SJSA1 (cell line): ENCODE measurements at regions not wholly inside any gene's neighbourhood (a gene's known extent, or its start where the extent isn't known, plus 50 kb on each side); places are given as distances from the start of the nearest gene placed in this dataset.

Experiments used
- DNase-seq, 2 experiments: peaks; one replicate each; pipeline ENCODE4 v3.0.0-alpha.2; 2015 to 2020; ENCODE audit warnings: low spot score in 2 of 2, low read depth in 1 of 2
- H3K27ac ChIP-seq: fragments of 250-450 bp; sonication (Bioruptor Pico); 2 replicates; pipeline ENCODE4 v1.5.1; 2020; ENCODE audit warnings: mild to moderate bottlenecking, moderate library complexity
- H3K27me3 ChIP-seq: fragments of 250-450 bp; sonication (Bioruptor Pico); replicated peaks from 2 replicates; pipeline ENCODE4 v1.5.1; 2020; ENCODE audit warnings: mild to moderate bottlenecking, moderate library complexity
- H3K36me3 ChIP-seq: fragments of 250-450 bp; sonication (Bioruptor Pico); 2 replicates; pipeline ENCODE4 v1.5.1; 2020; ENCODE audit warnings: mild to moderate bottlenecking
- H3K4me1 ChIP-seq: fragments of 250-450 bp; sonication (Bioruptor Pico); replicated peaks from 2 replicates; pipeline ENCODE4 v1.6.1; 2021; ENCODE audit warnings: mild to moderate bottlenecking
- H3K4me3 ChIP-seq: fragments of 250-450 bp; sonication (Bioruptor Pico); 2 replicates; pipeline ENCODE4 v1.5.1; 2020; ENCODE audit warnings: mild to moderate bottlenecking
- H3K9me3 ChIP-seq: fragments of 250-450 bp; sonication (Bioruptor Pico); replicated peaks from 2 replicates; pipeline ENCODE4 v1.5.1; 2020; ENCODE audit warnings: mild to moderate bottlenecking

DNA sequence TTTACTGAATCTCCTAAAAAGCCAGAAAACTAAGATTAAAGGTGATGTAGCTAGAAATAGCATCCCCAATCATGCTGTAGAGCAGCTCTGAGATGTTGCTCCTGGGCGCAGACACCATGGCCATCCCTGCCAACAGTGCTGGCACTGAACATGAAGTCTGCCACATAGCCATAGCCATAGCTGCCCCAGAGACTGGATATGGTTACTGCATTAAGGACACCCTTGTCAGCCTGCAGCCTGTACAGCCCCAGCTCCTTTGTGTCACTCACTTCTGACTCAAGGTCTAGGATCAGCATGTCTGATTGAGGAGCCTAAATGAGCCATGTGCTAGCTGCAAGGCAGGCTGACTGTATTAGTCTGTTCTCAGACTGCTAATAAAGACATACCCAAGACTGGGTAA is 284.6 kb downstream of the RPS24 start:
- H3K36me3 ChIP-seq = no peaks in the 10 kb centered on the region
- H3K4me1 ChIP-seq = peaks cover 14% of the 10 kb centered on the region
- no peak overlapping the region for H3K27ac ChIP-seq
- no peaks in the 10 kb centered on the region for H3K9me3 ChIP-seq
- no peaks in the 10 kb centered on the region for H3K27me3 ChIP-seq
- H3K4me3 ChIP-seq = no peak overlapping the region
- no peak for DNase-seq

DNA sequence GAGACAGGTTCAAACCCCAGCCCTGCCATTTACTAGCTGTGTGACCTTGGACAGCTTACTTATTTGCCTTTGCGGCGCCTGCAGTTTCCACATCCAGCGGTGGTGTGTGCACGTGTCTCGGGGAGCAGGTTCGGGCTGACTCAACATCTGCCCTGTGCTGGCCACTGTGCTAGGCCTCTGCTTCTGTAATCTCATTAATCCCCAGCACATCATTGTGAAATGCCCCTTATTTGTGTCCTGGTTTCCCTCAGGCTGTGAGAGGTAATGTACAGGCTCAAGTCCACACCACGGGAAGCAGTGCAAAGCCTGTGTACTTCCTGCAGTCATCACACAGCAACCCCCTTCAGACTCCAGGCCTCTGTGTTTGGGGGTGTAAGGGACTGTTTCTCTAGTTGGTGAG is 285.7 kb downstream of the RPS24 start:
- Histone ChIP-seq H3K27ac (no peak overlapping the region), H3K36me3 (no peaks in the 10 kb centered on the region), H3K4me1 (peaks cover 13% of the 10 kb centered on the region), H3K4me3 (no peak overlapping the region), H3K27me3 (no peaks in the 10 kb centered on the region), H3K9me3 (no peaks in the 10 kb centered on the region)
- DNase-seq = no peak

DNA sequence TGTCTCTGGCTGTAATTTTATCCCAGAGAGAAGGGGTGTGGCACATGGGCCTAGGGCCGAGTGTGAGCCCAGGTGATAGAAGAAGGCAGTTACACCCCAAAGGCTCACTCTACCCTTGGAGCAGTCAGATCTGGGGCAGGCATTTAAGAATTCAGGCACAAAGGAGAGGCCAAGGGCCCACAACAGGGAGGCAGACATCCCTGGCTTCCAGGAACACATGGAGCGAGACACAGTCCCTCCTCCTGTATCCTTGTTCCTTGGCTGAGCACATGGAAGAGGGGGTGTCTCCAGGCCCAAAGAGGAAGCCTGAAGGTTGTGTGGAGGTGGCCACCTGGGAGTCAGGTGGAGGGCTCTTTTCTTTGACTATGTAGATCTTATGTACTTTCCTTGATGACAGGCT is 286.2 kb downstream of the RPS24 start:
- no peak for DNase-seq
- H3K36me3 ChIP-seq = no peaks in the 10 kb centered on the region
- H3K9me3 ChIP-seq = no peaks in the 10 kb centered on the region
- no peak overlapping the region for H3K27ac ChIP-seq
- H3K4me3 ChIP-seq = no peak overlapping the region
- H3K27me3 ChIP-seq = no peaks in the 10 kb centered on the region
- peaks cover 13% of the 10 kb centered on the region for H3K4me1 ChIP-seq

DNA sequence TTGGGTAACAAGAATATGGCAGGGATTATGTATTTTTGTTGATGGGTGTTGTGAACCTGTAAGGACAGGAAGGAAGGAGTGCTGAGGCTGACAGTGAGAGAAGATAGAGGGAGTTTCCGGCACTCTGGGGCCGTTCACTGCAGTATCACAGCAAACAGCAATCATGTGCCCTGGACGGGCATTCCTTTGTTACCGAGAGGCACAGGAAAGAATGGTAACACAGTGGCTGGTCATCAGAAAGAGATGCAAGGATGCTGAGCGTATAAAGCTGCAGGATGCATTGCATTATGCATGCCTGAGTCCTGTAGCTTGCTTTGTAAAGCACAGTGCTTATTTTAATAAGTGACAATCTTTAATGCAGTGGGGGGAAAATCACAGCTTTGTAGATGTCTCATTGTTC is 286.8 kb downstream of the RPS24 start:
- Histone ChIP-seq H3K36me3 (no peaks in the 10 kb centered on the region), H3K9me3 (no peaks in the 10 kb centered on the region), H3K4me1 (peaks cover 13% of the 10 kb centered on the region), H3K4me3 (no peak overlapping the region), H3K27me3 (no peaks in the 10 kb centered on the region), H3K27ac (no peak overlapping the region)
- no peak for DNase-seq

DNA sequence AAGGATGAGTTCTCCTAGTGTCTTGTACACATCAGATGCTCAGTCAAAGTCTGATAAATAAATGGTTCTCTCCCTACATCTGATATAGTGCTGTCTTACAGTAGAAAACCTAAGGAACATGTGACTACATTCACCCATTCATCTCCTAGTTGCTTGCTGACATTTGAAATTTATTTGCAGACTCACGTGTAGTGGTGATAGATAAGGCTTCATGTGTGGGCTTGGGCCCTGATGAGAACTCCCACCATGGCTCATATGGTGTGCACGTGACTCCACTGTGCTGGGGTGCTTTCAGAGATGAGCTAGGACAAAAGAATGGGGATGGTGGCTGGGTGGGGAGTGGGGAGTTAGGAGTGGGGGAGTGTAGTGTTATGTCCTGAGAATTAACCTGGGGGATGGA is 287.3 kb downstream of the RPS24 start:
- H3K27ac ChIP-seq = no peak overlapping the region
- no peak for DNase-seq
- H3K27me3 ChIP-seq = no peaks in the 10 kb centered on the region
- peaks cover 2% of the 10 kb centered on the region; the same call in 1 of the 2 replicates for H3K9me3 ChIP-seq
- peaks cover 13% of the 10 kb centered on the region for H3K4me1 ChIP-seq
- H3K4me3 ChIP-seq = no peak overlapping the region
- no peaks in the 10 kb centered on the region for H3K36me3 ChIP-seq

DNA sequence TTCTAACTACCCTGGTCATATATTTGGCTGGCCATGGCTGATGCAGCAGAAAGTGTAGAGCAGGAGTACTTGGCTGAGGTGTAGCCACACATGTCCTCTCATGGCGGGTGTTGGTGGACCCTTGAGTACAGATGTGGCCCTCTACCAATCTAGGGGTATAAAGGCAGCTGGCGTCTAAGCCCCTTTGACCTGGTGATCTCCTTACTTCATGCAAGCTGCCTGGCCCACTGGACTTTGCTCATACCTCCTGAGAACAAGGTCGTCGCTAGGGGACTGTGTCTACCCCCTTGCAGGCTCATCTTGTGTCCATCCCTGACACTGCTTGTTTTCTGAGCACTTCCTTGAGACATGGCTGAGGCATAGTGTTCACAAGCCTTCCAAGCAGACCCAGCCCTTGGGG is 287.8 kb downstream of the RPS24 start:
- peaks cover 12% of the 10 kb centered on the region for H3K4me1 ChIP-seq
- peaks cover 4% of the 10 kb centered on the region; the same call in 1 of the 2 replicates for H3K9me3 ChIP-seq
- H3K36me3 ChIP-seq = no peaks in the 10 kb centered on the region
- H3K27ac ChIP-seq = no peak overlapping the region
- no peaks in the 10 kb centered on the region for H3K27me3 ChIP-seq
- DNase-seq = no peak
- no peak overlapping the region for H3K4me3 ChIP-seq

DNA sequence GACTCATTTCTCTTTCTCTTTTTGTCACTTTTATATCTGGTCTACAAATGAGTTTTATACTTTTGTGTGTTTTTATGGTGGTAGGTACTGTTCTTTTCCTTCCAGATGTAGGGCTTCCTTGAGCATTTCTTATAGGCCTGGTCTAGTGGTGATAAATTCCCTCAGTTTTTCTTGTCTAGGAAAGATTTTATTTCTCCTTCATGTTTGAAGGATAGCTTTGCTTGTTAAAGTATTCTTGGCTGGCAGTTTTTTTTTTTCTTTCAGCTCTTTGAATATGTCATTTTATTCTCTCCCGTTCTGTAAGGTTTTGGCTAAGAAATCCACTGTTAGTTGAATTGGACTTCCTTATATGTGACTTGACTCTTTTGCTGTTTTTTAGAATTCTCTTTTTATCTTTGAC is 292.7 kb downstream of the RPS24 start:
- Histone ChIP-seq H3K36me3 (no peaks in the 10 kb centered on the region), H3K27me3 (no peaks in the 10 kb centered on the region), H3K4me1 (peaks cover 3% of the 10 kb centered on the region), H3K27ac (no peak overlapping the region), H3K9me3 (peaks cover 4% of the 10 kb centered on the region; the same call in 1 of the 2 replicates), H3K4me3 (no peak overlapping the region)
- DNase-seq = no peak

DNA sequence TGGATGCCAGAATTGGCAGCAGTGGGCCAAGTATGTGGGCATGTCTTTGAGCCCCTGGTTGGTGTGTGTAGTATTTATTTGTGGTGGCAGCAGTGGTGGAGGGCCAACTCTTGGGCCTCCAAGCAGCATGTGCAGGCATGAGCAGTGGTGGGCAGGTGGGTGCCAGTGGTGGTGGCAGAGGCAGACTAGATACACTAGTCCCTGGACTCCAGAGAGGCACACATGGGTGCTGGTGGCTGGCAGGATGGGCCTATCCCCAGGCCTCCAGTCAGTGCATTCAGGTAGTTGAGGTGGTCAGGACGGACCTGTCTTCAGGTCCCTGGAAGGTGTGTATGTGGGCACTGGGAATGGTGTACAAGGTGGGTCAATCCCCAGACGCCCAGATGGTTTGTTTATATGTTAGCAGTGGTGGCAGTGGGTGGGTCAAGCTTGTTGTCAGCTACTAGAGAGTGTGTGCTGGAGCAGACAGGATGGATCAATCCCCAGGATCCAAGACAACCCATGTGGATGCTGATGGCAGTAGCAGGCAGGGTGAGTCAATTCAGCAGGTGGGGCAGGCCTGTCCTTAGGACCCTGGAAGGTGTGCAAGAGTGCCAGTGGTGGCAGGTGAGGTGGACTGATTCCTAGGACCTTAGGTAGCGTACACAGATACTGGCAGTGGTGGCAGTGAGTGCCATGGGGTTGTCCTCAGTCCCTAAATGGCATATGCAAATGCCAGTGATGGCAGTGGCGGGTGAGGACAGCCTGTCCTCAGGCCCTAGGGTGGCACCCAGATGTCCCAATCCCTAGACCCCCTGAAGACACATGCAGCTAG is 294.3 kb downstream of the RPS24 start:
- no peaks in the 10 kb centered on the region for H3K27me3 ChIP-seq
- no peaks in the 10 kb centered on the region for H3K36me3 ChIP-seq

DNA sequence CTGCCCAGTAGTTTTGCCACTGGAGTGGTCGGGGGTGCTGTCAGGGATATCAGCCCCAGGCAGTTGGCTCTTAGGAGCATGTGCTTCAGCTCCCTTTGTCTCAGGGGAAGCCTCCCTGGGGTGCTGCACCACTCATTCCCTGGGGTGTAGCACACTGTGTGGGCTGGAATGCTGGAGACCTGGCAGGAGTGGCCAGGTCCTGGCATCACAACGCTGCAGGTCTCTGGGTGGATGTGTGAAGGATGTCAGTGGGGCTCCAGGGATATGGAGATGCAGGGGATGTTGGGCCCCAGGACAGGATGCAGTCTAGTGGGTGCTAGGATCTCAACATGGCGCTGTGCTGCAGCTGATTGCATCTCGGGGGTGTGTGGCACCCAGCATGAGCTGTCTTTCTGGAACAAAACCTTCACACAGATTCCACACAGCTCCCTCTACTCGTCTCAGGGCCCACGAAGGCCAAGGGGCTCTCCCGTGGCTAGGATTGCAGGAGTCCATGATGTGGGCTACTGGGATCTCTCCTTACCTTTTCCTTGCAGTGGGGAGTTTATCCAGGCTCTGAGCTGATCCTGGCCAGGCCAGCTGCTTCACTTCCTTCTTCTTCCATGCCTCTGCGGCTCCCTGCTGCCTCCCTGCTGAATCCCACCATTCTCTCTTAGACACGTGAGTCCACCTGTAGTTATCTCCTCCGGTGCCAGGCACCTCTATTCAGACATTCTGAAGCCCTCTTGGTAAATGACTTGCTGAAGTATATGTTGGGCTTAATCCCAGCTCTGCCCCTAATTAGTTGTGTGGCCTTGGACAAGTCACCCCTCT is 295.1 kb downstream of the RPS24 start:
- Histone ChIP-seq H3K36me3 (no peaks in the 10 kb centered on the region), H3K27me3 (no peaks in the 10 kb centered on the region), H3K27ac (no peak overlapping the region), H3K4me1 (peaks cover 10% of the 10 kb centered on the region), H3K9me3 (peaks cover 4% of the 10 kb centered on the region; the same call in 1 of the 2 replicates), H3K4me3 (no peak overlapping the region)
- peak in 1 of 2 experiments; percentile 20 for DNase-seq

More for the DNA sequence above, 294.3 kb downstream of the RPS24 start:
- no peak overlapping the region for H3K4me3 ChIP-seq
- DNase-seq = peak in 1 of 2 experiments; percentile 28
- no peak overlapping the region for H3K27ac ChIP-seq
- H3K9me3 ChIP-seq = peaks cover 4% of the 10 kb centered on the region; the same call in 1 of the 2 replicates
- H3K4me1 ChIP-seq = peaks cover 10% of the 10 kb centered on the region

DNA sequence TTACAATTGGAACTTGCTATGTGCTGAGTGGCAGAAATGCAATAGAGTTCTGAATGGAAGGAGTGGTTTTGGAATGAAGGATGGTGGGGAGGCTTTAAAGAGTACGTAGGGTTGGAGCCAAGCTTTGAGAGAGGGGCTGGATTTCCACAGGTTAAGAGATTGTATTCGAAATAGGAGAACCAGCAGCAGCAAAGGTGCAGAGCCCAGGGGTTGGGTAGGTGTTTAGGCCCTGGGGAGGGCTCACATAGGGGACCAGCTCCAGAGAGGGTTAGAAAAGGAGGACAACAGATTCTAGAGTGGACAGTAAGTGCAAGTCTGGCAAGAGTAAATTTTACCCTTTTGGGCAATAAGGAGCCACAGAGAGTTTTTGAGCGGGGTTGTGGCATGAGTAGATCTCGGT is 297.2 kb downstream of the RPS24 start:
- H3K27ac ChIP-seq = no peak overlapping the region
- H3K36me3 ChIP-seq = no peaks in the 10 kb centered on the region
- H3K27me3 ChIP-seq = no peaks in the 10 kb centered on the region
- H3K4me1 ChIP-seq = peaks cover 11% of the 10 kb centered on the region
- DNase-seq = peak in 1 of 2 experiments; percentile 16
- no peak overlapping the region for H3K4me3 ChIP-seq
- H3K9me3 ChIP-seq = peaks cover 4% of the 10 kb centered on the region; the same call in 1 of the 2 replicates

DNA sequence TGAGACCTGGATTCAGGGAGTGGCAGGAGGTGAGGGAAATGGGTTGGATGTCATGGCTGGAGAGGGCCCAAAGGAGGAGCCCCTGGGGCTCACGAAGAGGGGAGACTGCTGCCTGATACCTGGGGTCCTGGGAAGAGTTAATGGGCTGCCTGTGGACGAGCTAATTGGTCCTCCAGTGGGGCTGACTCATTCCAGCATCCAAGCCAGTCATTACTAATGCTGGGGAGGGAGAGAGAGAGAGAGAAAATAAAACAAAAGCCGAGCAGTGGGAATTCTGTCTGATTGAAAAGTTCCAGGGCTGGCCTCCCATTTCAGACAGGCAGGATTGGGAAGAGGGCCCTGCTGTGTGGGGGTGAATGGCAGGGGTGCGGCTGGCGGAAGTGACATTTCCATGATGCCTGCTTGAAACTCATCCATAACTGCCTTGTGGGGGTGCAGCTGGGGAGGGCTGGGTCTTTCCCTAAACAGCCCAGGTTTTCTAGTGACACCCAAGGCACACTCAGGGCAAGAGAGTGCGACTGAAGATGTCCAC is 297.8 kb downstream of the RPS24 start:
- Histone ChIP-seq H3K27me3 (no peaks in the 10 kb centered on the region), H3K4me1 (peaks cover 17% of the 10 kb centered on the region), H3K9me3 (no peaks in the 10 kb centered on the region), H3K4me3 (no peak overlapping the region), H3K27ac (no peak overlapping the region), H3K36me3 (no peaks in the 10 kb centered on the region)
- DNase-seq = peak; percentile 36 to 43

DNA sequence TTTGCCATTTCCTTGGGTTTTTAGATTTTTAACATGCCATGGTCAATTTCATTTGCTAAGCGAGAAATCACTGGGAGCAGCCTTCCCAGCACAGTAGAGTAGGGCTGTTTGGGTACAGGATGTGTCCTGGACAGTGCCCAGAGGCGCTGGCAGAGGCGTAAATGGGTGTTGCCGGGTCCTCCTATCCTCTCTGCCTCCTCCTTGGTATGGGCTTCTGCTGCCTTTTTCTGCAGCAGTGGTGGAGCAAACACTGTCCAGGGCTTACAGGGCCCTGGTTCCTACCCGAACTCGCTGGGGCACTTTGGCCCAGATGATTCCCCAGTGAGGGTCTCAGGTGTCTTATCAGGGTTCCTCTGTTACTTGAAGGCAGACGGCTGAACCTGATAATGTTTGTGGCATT is 298.3 kb downstream of the RPS24 start:
- no peaks in the 10 kb centered on the region for H3K27me3 ChIP-seq
- H3K9me3 ChIP-seq = no peaks in the 10 kb centered on the region
- H3K27ac ChIP-seq = no peak overlapping the region
- DNase-seq = peak in 1 of 2 experiments; percentile 20
- peaks cover 23% of the 10 kb centered on the region for H3K4me1 ChIP-seq
- no peak overlapping the region for H3K4me3 ChIP-seq
- H3K36me3 ChIP-seq = no peaks in the 10 kb centered on the region

DNA sequence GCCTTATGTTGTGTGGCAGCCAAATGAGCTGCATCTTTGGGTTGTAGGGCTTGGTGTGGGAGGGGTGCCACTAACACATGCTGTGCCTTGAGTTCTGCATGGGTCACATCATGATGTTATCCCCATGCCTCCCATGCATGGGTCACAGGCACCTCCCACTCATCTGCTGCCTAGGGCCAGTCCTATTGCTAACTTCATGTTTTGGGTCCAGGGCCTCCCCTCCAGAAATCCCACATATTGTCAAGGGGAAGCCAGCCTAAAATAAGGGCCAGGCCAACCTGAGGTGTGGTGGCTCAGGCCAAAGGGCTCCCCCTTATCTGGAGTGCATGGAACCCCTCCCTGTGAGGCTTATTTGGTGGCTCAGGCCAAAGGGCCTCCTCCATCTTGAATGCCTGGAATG is 299.0 kb downstream of the RPS24 start:
- peaks cover 23% of the 10 kb centered on the region for H3K4me1 ChIP-seq
- peak in 1 of 2 experiments; percentile 25 for DNase-seq
- no peak overlapping the region for H3K4me3 ChIP-seq
- no peak overlapping the region for H3K27ac ChIP-seq
- H3K27me3 ChIP-seq = no peaks in the 10 kb centered on the region
- H3K36me3 ChIP-seq = no peaks in the 10 kb centered on the region
- no peaks in the 10 kb centered on the region for H3K9me3 ChIP-seq
